ENCODE measurements at regions not wholly inside any gene's neighbourhood (a gene's known extent, or its start where the extent isn't known, plus 50 kb on each side); places are given as distances from the start of the nearest gene placed in this dataset.

- no peak for TF ChIP-seq CTCF (IDR thresholded peaks at IDR 0.05; ENCODE audit: low read length)
- TF ChIP-seq EZH2 (optimal IDR thresholded peaks at IDR 0.05; ENCODE audit: low read depth, low read length): no peak
- TF ChIP-seq EZH2phosphoT487 (IDR thresholded peaks at IDR 0.05; ENCODE audit: low read length): no peak
These were observed 206.5 kb downstream of the MFSD1 start for GRCh38 chr3:159008401-159008800.

Data from MM.1S (cell line).